HG03460 (cell line): ENCODE measurements at regions not wholly inside any gene's neighbourhood (a gene's known extent, or its start where the extent isn't known, plus 50 kb on each side); places are given as distances from the start of the nearest gene placed in this dataset.
"Not testable (repeated sequence)": the region's sequence is repeated elsewhere in the genome, so short reads cannot be mapped to it uniquely, and the experiment has no call there.

Experiments
- ATAC-seq: cut with Tn5 transposase; IDR thresholded peaks from one replicate; pipeline ENCODE4 v1.9.1; 2021; ENCODE audit not compliant: unreplicated experiment

DNA sequence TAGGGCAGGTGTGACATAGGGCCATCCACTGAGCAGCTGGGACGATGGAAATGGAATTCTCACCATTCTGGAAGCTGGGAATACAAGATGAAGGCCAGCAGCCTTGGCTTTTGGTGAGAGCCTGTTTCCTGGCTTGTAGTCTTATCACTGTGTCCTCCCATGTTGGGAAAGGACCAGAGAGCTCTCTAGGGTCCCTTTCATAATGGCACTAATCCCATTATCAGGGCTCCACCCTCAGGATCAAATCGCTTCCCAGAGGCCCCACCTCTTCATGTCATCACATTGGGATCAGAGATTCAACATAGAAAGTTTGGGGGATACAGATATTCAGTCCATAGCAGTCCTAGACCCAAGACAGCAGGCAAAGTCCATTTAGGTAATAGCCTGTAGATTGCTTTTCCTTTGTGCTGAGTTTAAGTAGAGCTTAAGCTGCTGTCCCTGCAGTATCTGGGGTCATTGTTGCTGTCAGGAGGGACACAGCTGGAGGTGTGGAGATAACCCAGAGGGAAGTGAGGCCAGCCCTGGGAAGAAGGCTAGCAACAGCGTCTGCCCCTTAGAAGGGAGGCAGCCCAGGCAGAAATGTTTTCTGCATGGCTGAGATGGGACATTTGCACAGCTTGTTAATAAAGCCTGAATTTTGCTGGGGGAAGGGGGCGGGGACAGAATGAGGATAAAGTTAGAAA, 136.5 kb upstream of the GPR12 start:
- no peak for ATAC-seq

DNA sequence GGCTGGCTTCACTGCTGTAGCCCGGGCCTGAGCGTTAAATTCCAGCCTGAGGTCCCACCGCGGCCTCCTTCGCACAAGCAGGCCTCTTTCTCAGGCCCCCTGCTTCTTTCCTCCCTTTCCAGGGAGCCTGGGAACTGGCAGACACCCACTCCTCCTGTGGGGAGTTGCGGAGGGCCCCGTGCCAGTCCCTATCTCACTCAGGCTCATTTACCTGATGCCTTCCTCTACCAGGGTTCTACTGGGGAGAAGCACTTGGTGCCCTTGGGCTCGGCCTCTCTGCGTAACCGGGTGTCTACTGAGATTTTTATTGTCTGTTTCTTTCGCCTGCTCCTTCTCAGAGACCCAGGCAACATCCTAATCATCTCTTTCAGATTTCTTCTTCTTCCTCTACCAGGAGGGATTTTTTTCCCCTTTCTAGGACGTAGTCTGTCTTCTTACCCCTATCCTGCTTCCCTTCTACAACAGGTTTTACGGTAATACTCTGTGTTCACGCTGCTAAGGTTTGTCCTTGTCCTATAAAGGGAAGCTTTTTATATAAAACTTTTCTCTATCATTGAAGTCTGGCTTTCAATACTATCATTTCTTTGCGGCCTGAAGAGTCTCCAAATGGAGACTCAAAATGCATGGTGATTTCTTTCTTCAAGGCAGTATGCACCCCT, 135.4 kb upstream of the GPR12 start:
- no peak for ATAC-seq

- ATAC-seq: no peak
Observed at GRCh38 chr13:26895081-26895807, 134.7 kb upstream of the GPR12 start.

DNA sequence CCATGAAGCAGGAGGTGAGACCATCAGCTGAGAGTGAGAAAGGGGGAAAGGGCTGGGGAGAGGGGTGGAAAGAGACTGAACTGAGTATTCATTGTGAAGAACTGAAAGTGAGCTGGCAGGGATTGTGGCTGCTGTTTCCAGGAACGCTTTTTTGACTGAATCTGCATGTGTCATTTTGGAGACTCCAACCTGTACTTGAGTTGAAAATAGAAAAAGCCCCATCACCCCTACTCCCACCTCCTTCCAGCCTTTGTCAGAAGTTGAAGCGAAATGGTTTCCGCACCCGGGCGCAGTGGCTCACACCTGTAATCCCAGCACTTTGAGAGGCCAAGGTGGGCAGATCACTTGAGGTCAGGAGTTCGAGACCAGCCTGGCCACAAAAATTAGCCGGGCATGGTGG, 128.0 kb upstream of the GPR12 start:
- ATAC-seq: no peak

DNA sequence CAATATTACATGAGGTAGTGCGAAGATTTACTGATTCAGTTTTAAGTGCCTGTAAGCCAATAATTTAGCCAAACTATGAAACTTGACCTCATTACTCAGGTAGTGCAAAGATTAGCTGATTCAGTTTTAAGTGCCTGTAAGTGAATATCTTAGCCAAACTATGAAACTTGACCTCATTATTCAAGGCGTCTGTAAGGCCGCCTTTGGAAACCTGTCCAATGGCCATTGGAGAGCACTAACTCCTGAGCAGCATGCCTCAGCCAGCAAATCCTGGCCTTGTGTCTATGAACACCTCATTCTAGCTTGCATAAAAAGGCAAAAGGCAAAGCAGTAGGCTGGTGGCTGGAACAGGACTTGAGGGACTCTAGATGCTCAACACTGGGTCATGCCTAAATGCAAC, 127.0 kb upstream of the GPR12 start:
- ATAC-seq: no peak

DNA sequence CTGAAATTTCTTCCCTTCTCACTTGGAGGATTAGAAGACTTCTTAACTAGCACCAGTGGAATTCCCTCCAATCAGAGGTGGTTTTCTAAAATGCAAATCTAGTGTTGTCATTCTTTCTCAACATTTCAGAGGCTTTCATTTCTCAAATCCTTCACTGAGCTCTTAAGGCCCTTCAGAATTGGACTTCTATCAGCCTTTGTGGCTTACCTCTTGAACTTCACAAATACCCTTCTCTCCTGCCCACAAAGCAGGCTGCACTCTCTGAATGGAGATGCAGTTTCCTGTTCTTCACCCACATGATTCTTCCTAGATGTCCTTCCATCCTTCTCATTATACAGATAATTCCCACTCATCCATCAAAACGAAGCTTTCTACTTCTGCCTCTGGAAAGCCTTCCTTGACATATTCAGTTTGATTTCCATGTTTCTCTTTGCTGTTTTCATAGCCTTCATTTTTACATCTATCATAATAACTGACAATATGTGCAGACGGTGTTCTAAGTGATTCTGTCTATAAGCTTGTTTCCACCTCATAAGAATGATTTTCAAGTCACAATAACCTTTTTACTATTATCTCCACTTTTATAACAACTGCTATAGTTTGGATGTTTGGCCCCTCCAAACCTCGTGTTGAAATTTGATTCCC, 123.1 kb upstream of the GPR12 start:
- no peak for ATAC-seq

DNA sequence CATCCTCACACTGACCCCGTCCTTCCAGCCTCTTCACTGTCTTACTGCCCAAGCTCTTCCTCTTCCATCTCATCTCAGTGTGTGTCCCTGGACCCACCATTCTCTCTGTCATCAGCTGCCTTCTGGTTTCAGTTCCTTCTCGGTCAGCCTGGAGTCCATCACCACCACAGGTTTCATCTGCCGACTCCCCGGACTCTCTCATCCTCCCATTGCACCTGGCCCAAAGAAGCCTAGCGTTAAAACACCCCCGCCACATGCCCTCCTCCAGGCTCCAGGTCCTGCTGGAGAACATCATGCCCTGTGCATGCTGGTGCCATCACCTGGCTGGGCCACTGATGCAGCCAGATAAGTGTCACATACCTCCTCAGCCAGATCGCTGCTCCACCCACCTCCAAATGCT, 122.1 kb upstream of the GPR12 start:
- ATAC-seq: no peak

GRCh38 chr13:26881154-26881553, 120.6 kb upstream of the GPR12 start:
- no peak for ATAC-seq

DNA sequence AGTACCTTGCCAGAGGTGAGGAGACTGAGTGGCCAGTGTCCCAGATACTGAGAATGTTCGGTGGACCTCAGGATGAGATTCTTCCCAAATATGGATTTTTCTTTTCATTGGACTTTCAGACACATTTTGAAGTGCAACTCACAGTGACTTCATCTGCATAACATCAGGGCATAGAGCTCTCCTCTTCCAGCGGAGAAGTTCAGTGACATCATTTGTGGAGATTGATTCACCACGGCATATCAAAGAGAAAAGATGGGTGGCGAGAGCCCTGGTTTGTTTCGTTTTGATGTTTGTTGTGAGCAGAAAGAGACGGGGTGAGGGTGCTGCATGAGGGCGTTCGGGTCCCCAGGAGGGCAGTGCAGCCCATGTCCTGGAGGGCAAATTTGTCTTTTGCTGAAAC, 120.1 kb upstream of the GPR12 start:
- ATAC-seq: no peak

DNA sequence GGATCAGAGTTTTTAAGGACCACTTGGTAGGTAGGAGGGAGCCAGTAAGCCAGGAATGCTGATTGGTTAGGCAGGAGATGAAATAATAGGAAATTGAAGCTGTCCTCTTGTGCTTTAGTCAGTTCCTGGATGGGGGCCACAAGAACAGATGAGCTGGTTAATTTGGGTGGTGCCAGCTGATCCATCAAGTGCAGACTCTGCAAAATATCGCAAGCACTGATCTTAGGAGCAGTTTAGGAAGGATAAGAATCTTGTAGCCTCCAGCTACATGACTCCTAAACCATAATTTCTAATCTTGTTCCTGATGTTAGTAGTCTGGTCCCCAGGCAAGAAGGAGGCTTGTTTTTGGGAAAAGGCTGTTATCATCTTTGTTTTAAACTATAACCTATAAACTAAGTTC, 117.9 kb upstream of the GPR12 start:
- no peak for ATAC-seq

DNA sequence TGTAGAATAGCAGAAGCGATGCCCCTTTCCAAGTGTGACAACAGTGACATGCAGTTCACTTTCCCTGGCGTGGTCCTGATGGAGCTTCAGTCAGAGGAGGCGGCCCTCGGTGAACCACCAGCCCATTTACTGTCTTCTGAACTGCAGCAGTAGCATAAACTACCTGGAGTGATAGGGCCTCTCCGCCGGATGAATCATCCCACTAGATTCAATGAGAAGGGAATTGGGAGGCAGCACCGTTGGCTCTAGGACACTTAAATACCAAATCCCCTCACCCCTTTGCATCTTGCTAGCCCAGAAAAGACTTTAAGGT, 112.8 kb upstream of the GPR12 start:
- no peak for ATAC-seq

DNA sequence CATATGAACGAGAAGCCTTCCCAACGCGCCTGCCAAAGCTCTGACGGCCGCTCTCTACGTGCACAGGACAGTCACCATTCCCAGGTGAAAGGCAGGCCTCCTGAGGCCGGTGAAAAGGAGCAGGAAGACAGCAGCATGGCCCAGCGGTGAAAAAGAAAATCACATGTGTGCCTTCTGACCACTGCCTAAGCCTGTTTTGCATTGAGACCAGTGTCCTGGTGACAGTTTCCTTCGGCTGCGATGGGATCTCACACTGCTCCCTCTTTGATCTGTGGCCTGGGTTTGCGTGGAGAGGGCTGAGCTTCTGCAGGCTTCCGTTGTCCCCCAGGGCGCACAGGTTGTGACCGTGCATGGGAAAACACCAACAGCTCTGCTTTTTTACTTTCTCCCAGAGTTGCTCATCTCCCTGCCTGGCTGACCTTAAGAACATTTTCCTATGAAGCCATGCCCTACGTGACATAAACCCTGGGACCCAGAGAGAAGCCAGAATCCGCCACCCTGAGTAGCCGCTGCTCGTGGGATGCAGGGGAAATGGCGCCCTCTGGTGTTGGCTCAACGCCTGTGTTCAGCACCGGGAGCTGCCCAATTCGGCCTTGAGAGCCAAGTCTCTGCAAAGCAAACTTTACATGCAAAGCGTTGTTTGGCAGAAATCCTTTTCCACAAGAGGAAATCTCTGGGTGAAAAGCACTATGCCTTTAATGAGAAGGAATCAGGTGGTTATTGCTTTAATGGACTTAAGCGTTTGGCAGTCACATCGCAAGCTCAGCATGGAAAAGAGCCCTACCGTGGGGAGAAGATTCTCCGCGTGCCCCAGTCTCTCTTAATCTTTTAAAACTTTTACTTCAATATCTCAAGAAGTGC, 112.2 kb upstream of the GPR12 start:
- ATAC-seq: no peak

- ATAC-seq: no peak
Observed at GRCh38 chr13:26867451-26868091, 107.0 kb upstream of the GPR12 start.

GRCh38 chr13:26864576-26864975, 104.0 kb upstream of the GPR12 start:
- no peak for ATAC-seq

- ATAC-seq: no peak
Observed at GRCh38 chr13:26861941-26862340, 101.4 kb upstream of the GPR12 start.

- no peak for ATAC-seq
Observed at GRCh38 chr13:26855921-26856320, 95.3 kb upstream of the GPR12 start.

- ATAC-seq: no peak
Observed at GRCh38 chr13:26855071-26855470, 94.5 kb upstream of the GPR12 start.

GRCh38 chr13:26853323-26853722, 92.7 kb upstream of the GPR12 start:
- no peak for ATAC-seq

GRCh38 chr13:26847281-26847680, 86.7 kb upstream of the GPR12 start:
- ATAC-seq: no peak

GRCh38 chr13:26845063-26845462, 84.5 kb upstream of the GPR12 start:
- not testable (repeated sequence) for ATAC-seq

DNA sequence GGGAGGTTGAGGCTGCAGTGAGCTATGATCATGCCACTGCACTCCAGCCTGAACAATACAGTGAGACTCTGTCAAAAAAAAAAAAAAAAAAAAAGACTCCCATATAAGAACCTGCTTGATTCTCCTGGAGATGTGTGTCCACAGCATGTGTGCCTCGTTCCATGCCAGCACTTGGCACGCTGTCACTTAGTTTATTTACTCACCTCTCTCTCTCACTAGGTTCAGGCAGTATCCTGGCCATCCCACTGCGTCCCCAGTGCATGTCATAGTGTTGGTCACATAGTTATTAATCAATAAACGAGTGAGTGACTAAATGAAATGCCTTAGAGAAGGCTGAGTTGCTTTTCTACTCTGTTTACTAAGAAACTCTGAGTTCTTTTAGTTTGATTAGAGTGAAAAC, 79.1 kb upstream of the GPR12 start:
- ATAC-seq: no peak
